ENCODE measurements at regions not wholly inside any gene's neighbourhood (a gene's known extent, or its start where the extent isn't known, plus 50 kb on each side); places are given as distances from the start of the nearest gene placed in this dataset.

DNA sequence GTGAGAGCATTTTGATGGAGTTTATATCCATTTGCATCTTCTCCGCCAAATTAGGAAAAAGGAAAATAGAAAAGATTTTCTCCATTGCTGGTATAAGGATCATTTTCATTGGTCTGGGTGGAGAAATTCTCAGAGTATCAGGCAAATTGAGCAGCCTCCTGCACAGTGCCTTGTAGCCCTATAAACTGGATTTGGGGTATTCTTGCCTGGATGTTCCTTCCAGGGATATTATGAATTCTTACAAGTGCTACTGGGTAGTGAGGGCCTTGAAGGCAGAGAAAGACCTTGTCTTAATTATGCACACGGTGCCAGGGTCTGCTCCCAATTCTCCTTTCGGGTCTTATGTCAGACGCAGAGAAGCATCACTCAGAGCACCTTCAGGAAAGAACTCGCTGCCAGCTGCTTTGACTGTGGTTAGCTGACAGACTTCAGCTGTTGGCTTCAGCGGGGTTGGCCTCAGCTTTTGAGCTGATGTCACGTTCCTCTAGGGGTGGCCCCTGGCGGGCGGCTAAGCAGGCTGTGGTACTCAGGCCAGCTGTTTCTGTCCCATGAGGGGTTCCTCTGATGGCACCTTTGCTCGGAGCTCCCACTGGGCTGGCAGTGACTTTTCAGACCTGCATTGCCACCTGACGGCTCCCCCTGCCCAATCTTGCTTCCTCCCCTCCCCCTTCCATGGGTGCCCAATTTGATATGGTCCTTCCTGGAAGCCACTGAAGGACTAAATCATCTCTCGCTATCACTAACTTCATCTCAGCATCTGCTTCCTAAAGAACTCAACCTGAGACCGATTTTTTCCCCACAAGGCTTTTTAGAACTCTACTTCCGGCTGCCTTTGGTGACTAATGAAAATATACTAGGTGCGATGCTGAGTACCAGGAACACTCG, 519.5 kb downstream of the BCOR start:
- peak; percentile 32 for DNase-seq

DNA sequence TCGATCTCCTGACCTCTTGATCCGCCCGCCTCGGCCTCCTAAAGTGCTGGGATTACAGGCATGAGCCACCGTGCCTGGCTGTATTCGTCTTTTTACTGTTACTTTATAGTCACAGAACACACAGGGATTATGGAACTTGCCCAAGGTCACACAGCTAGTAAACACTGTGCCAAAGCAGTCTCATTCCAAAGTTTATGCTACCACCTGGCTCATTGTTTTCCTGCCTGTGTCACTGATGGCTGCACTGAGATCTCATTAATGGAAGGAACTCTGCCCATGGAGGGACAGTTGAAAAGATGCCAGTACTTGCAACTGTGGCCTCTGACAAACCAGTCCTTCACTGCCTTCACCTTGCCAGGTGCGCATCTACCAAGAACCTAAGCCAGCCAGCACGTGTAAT, 517.7 kb downstream of the BCOR start:
- DNase-seq: no peak

DNA sequence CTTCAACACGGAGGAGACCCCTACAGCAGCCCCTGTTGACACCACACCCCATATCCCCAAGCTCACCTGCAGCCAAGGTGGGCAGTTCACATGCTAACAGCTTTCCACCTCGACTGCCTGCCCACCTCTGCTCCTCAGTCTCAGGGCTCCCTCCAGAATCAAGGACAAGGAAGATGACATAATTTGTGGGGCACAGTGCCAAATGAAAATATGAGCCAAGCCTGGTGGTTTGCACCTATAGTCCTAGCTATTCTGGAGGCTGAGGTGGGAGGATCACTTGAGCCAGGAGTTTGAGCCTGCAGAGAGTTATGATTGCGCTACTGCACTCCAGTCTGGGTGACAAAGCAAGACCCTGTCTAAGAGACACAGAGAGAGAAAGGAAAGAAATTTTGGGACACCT, 516.3 kb downstream of the BCOR start:
- DNase-seq: no peak

DNA sequence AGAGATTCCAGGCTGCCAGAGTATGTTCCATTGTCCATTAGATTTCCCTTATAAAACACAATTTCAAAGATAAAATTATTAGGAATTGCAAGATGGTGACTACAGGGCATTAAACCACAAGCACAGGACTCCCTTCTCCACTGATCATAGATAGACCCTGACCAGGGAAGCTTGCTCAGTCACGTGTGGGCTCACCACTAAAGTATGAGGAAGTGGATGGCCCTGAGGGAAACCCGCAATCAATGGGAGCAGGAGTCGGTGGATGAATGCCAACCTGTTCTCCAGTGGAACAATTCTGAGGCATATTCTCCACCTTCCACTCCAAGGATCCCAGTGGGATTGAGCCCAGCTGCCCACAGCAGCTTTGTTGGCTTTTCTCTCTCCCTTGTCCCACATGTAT, 515.7 kb downstream of the BCOR start:
- DNase-seq: no peak

DNA sequence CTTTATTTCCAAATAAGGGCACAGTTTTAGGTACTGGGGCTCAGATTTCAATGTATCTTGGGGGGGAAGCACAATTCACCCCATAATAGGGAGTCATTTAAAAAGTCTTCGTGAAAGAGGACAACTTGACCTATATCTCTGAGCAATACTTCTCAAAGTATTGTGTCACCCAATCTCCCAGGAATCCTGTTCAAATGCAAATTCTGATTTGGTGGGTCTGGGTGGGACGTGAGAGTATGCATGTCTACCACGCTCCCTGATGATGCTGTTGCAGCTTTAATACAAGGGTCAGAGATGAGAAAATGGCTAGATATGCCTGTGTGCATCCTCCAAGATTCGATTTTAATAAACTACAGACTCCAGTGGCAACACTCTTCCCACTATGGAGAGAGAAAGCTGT, 514.8 kb downstream of the BCOR start:
- DNase-seq: no peak

DNA sequence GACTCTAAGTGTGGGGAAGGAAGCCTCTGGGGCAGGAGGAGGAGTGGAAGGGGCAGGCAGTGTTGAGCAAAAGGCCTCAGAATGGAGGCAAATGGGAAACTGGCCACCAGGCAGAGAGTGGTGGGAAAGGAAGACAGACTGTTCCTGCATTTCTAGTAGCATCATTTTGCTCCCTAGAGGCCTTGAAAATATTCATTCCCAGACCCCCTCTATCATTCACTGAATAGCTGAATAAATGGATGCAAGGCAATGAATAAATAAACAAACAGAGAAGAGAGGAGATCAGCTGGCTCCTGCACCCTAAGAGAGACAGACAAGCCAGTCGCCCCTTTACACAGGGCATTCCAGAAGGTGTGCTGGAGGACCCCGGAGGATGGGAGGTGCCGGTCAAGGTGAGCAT, 511.9 kb downstream of the BCOR start:
- no peak for DNase-seq

DNA sequence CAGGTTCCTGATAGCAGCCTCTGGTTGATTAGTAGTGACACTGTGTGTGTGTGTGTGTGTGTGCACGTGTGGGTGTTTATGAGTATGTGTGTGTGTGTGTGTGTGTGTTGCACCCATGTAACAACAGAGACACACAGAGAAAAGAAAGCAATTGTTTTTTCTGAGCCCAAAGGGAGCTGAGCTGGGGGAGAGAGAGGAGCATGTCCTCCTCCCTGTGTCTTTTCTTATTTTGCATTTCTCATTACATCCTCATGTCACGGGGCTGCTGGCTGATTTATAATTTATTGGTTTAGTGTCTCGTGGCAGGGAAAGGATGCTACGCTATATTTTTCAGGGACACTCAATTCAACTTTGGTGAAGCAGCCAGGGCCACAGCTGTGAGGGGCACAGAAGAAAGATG, 511.4 kb downstream of the BCOR start:
- no peak for DNase-seq

DNA sequence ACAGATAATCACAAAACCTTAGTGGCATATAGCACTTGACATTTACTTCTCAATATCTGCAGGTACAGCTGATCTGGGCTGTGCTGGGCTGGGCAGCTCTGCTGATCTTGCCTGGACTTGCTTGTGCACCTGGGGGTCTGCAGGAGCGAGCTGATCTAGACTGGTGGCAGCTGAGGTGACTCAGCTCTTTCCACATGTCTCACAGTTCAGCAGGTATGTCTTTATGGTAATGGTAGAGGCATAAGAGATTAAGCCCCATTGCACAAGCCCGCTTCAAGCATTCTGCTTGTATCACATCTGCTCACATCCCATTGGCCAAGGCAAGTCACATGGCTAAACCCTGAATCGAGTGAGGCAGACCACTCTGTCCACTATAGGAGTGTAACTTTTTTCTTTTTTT, 506.7 kb downstream of the BCOR start:
- no peak for DNase-seq

DNA sequence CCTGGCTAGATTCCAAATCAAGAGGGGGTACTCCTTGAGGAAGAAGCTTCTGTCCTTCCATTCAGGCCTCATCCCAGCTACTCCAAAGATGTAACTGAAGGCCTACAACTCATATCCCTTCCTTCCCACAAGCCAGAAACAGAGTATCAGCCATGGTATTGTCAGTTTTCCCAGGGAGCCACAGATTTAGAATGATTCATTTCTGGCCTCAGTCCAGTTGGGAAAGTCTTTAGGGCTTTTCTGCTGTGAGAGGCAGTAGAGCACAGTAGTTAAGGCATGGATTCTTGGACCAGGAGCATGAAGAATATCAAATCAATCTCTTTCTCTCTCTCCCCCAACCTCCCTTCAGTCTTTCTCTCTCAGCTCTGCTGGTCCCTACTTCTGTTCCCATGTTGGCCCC, 505.0 kb downstream of the BCOR start:
- no peak for DNase-seq

DNA sequence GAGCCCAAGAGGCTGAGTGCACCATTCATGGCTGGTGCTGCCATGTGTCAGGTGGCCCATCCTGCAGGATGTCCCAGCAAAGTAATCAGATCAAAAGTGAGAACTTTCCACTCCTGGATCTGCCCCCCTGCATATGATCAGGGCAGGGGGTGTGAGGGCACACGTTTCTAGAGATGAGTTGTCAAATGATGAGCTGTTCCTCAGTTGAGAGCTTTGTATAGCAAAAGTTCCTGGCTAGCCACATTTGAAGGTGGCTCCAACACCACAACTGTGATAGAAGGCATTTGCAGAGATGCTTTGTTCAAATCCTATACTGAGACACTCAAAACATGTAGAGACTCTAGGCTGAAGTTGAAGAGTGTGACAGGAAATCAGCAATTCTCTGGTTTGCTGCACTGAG, 501.8 kb downstream of the BCOR start:
- no peak for DNase-seq

DNA sequence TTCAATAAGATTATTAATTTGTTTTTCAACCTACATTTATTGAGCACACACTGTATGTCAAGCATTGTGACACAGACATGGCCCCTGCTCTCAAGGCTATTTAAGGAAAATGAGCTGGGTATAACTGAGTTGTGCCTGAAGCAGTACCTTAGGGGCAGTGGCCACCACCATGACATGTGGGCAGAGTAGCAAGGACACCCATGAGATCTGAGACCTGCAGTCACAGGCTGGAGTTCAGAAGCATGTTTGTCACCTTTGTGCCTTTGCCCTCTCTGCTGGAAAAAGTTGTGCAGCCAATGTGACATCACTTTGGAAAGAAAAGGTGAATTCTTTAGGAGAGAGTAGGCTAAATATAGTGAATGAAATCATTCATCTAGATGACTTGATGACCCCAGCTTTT, 501.3 kb downstream of the BCOR start:
- DNase-seq: no peak

DNA sequence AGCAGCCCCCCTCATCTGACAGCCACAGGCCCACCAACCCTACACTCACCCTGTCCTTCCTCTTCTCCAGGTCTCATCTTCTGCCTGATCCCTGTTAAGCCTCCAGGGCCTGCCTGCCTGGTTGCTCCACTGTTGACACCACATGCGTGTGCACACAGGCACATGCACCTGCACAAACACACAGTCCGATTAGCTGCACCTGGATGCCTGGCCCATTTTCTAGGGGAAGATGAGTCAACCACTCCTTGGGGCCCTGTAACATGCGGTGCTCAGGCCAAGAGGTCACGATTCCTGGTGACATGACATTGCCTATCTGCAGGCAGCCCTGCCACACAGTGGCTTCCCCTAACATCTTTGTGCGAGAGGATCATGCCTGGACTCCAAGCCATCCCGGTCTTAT, 498.4 kb downstream of the BCOR start:
- no peak for DNase-seq

DNA sequence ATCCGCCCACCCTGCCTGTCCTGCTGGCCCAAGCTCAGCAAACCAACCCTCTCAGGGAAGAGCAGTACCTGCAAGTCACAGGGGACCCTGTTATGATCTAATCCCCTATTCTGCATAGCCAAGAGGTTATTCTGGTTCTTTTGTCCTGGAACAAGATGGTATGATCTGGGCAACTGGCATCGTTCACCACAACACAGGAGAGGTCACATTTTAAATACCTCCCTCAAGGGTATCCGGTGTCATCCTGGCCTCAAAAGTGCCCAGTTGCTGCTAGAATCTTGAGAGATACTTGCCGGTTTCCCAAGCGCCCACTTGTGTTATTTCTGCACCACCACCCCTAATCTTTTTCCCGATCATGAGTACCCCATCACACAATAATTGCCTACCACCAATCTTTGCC, 497.5 kb downstream of the BCOR start:
- DNase-seq: no peak

DNA sequence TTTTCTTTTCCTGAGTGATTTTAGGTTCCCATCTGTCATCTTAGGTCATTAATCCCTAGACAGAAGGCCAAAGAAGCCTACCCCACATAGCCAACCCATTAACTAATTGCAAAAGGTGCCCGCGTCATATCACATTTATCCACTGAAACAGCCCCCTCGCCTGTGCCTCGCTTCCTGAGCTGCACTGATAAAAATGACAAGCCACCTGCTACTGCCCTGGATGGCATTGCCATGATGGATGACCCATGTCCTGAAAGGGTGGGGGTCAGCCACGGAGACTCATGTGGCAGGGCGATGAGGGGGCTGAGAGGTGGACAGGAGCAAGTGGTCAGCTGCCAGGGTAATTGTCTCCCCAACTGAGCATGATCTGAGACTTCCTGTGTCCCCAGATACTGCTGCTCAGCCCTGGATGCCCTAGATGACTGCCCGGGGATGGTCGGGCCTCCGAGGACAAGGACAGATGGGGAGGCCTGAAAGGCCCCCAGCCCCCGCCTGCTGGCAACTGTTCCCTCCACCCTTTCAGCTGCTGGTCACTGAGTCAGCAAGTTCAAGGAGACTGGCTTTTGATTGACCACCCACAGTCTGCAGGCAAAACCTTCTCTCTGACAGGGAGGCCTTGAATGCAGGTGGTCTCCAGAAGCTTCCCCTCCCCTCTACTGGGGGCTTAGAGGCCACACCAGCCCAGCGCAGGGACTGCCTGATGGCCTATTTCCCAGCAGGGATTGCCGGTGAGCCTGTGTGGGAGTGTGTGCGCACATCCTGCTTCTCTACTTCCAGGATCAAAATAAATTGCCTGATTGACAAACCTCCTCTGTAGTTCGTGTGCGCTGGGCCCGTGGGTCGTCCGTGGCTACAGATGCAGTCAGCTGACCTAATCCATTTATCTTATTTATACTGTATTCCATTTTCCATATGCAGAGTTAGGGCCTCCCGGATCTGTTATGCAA, 496.3 kb downstream of the BCOR start:
- no peak for DNase-seq

DNA sequence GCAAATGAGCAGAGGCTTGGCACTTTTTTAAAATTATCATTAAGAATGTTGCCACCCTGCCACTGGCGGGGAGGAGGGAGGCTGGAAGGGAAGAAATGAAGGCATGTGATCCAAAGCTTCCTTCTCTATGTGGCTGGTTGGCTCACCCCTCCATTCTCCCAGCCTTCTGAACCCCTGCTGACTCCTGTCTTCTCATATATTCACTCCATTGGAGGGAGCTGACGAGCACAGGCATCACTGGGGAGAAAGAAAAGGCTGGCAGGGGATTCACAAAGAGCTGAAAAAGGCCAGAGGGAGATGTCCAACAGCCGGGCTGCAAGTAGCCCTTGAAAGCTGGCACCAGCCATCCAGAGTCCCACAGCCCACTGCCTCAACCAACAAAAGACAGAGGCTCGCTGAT, 495.6 kb downstream of the BCOR start:
- DNase-seq: no peak

DNA sequence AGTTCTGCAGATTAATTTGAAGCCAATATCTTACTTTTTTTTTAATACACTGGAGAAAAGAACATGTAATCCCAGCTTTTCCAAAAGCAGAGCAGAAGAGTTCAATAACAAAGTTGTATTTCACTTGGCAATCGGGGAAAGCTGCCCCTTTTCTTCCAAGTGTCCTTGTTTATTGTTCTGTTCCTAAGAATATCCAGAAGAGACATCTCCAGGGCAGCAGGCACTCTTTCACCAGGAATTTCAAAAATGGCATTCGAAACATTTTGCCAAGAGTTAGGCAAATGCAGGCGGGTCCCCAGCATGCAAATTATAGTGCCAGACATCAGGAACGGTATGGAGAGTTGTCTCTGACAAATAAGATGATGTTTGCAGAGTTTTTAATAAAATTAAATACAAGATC, 494.5 kb downstream of the BCOR start:
- no peak for DNase-seq

DNA sequence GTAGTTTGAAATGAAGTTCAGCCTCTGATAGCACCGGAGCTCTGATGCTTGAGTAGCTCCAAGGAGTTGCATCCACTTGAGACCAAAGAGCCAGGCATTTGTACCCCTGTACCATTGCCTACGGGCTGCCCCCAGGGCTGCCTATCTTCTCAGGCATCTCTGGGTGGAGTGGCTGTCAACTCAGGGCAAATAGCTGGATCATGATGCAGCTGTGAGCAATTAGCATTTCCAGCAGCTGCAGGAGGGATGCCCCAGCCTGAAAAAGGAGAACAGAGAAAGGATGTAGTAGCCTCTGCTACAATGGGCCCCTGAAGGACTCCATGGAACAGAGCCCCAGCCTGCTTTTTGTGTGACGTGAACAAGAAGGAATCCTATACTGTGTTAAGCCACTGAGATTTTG, 492.6 kb downstream of the BCOR start:
- no peak for DNase-seq

DNA sequence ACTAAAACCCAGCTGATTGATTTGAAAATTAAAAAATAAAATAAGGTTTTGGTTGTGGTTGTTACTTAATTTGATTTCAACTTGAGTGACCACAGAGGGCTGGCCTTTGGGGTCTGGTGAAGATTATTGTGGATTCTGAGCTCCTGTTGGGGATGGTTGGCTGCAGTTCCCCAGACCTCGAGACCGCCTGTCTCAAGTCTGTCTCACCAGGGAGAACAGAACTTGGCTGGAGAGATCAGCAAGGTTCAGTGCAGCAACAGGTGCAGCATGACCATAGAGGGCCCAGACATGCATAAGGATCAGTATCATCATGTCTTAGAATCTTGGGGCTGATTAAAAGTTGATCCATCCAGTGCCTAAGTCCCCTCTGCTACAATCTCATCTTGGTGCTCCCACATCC, 491.9 kb downstream of the BCOR start:
- DNase-seq: no peak

DNA sequence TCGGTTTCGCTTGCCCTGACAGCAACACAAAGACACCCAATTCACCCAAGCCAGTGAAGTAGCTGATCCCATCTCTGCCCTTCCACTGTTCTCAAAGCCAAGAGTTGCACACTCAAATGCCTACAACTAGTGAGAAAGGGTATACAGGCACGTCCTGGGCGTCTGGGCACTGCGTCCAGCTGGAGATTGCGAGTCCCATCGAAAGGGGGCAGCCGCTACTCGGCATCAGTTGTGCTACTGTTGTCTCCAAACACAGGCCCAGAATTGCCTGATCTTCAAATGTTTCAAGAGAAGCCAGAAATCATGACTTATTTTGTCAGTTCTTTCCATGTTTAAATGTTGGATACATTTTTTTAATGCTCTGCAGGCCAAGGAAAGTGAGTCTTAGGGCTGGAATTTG, 487.8 kb downstream of the BCOR start:
- no peak for DNase-seq

DNA sequence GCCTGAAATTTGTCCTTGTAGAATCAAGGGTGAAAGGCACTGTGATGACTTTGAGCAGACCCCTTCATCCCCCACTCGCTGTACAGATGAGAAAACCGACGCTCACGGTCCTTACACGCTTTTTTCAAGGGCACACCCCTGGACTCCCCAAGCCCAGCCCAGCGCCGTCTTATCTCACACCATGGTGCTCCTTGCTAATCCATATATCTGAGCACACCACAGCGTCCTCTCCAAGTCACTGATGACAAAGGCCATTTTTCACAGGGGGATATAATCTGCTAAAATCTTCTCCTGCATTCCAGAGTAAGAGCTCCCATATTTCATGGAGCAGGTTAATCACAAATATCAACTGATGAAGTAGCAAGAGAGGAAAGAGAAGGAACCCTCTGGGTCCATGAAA, 486.3 kb downstream of the BCOR start:
- DNase-seq: no peak

DNA sequence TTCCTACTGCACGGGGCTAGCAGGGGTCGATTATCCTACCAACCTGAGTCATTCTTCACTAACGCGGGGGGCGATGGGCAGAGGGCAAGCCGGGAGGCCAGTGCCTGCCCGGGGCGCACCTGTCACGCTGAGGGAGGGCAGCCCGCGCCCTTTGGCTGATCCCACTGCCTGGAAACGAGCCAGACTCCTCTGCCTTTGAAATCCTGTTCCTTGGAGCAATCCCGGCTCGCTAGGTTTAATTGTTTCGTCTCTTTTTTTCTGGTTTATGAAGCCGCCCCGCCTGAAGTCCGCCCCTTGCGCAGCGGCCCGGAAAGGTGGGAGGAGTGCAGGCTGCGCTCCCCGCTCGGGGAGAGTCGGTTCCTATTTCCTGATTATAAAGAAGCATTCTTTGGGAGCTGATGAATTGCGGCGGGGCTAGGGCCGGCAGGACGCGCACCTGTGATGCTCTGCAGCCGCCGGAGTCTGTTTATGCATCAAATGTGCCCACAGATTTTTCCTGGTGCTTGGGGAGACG, 484.2 kb downstream of the BCOR start:
- peak; percentile 2 to 6 for DNase-seq

DNA sequence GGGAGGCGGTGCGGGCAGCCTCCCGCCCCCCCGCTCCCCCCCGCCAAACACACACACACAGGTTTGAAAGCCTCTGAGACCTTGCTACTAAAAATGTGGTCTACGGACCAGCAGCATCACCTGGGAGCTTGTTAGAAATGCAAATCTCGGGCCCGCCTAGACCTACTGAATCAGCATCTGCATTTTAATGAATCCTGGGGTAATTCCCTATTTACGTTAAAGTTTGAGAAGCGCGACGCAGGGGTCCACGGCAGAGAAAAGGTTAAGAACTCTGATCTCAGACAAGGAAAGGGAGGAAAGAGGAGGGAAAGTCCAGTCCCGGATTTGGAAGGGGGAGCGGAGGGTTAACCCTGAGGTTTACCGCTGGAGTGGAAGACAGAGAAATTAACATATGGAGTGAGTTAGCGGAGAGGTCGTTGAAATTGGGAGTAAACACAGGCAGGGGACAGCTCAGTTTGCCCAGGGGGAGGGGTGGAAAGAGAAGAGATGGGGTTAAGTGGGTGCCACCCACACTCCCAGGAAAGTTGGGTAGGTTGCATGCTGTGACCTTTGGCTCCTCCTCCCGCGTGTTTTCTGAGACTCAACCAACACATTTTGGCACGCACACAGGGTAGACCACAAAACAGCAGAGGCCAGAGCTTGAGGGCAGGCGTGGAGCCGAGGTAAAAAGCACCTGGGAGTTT, 483.6 kb downstream of the BCOR start:
- peak; percentile 63 to 75 for DNase-seq

DNA sequence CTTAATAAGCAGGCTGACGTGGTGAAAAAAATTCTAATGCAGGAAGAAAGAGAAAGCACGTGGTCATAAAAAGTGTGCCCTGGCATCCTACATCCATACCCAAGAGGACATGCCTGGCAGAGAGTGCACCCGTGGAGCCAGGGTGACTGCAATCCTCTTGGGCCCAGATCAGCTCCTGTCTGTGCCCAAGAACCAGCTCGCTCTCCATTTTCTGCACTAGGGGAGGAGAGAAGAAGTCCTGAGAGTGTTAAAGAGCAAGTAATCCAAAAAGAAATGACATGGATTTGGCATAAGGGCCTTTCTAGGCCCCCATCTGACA, 483.1 kb downstream of the BCOR start:
- peak in 1 of 2 experiments; percentile 1 for DNase-seq

Measured in activated CD4-positive, alpha-beta T cell treated with anti-CD3 and anti-CD28 coated beads, Interleukin-2, amount 50 U/mL, for 4 hours (primary cell).